Suprapubic skin (tissue), 4 donors: ENCODE measurements at regions not wholly inside any gene's neighbourhood (a gene's known extent, or its start where the extent isn't known, plus 50 kb on each side); places are given as distances from the start of the nearest gene placed in this dataset.

Source experiments
- DNase-seq, 2 donors: peaks; one replicate each; pipeline ENCODE4 v3.0.0-alpha.2; 2019; ENCODE audit warnings: low spot score in 2 of 2
- H3K27ac ChIP-seq: fragments of 200-600 bp; sonication (generic); one replicate; pipeline ENCODE4 v1.5.1; 2019
- H3K27me3 ChIP-seq: fragments of 200-600 bp; sonication (generic); one replicate; pipeline ENCODE4 v1.5.1; 2019
- H3K36me3 ChIP-seq: fragments of 200-600 bp; sonication (generic); one replicate; pipeline ENCODE4 v1.5.1; 2019
- H3K4me1 ChIP-seq: fragments of 200-600 bp; sonication (generic); one replicate; pipeline ENCODE4 v1.5.1; 2019
- H3K4me3 ChIP-seq: fragments of 200-600 bp; sonication (generic); one replicate; pipeline ENCODE4 v1.5.1; 2019; ENCODE audit warnings: mild to moderate bottlenecking
- H3K9me3 ChIP-seq: fragments of 200-600 bp; sonication (generic); one replicate; pipeline ENCODE4 v1.5.1; 2019
- CTCF ChIP-seq, 2 donors: fragments of 200-600 bp in 1 of 2; fragments of 450-650 bp in 1 of 2; sonication (generic) in 1 of 2; IDR thresholded peaks; one replicate each; pipeline ENCODE4 v1.5.1; 2016 to 2019; ENCODE audit warnings: antibody characterized with exemption in 2 of 2, mild to moderate bottlenecking in 1 of 2, moderate library complexity in 1 of 2
- EP300 ChIP-seq: sonication (generic); formaldehyde crosslinking; IDR thresholded peaks from one replicate; pipeline ENCODE4 v1.6.1; 2017; ENCODE audit warnings: antibody characterized with exemption
- POLR2A ChIP-seq, 2 donors: fragments of 450-650 bp; IDR thresholded peaks; one replicate each; pipeline ENCODE4 v1.6.1; 2017; ENCODE audit warnings: antibody characterized with exemption in 2 of 2, mild to moderate bottlenecking in 2 of 2, moderate library complexity in 2 of 2
- POLR2AphosphoS5 ChIP-seq, 3 donors: sonication (generic); formaldehyde crosslinking; IDR thresholded peaks; one replicate each; pipeline ENCODE4 v1.6.1; 2017; ENCODE audit warnings: antibody characterized with exemption in 3 of 3
- WGBS: methylation state at CpG from one replicate; pipeline ENCODE4 v1.1.5; 2018; 5-methylcytosine and 5-hydroxymethylcytosine counted together

DNA sequence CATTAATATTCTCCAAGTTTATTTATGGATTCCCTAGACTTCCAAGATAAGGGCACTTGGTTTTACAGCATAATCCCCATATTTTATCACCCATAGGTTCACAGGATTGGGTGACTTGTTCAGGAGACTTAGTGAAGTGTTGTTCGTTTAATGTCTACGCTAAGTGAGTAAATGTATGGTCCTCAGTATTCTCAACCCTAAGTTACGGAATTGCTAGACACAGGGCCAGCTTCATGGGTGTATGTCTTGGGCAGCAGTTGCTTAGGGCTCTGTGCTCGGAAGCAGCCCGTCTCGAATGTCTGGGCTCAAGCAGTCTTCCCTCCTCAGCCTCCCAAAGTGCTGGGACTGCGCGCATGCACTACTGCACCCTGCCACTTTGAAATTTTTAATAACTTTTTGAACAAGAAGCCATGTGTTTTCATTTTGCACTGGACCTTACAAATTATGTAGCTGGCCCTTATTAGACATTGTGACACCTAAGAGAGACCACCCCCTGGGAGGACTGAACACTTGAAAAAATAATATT is 91.5 kb upstream of the ZNF217 start:
- Histone ChIP-seq H3K9me3 (no peaks in the 10 kb centered on the region), H3K4me1 (no peaks in the 10 kb centered on the region), H3K27ac (no peak overlapping the region), H3K27me3 (no peaks in the 10 kb centered on the region), H3K4me3 (no peak overlapping the region), H3K36me3 (no peaks in the 10 kb centered on the region)
- TF ChIP-seq POLR2AphosphoS5 (IDR thresholded peaks at IDR 0.05) (no peak), CTCF (IDR thresholded peaks at IDR 0.05) (no peak), POLR2A (IDR thresholded peaks at IDR 0.05) (no peak), EP300 (no peak)
- no peak for DNase-seq
- 88% methylated on average over 8 of the region's 8 CpGs for WGBS

DNA sequence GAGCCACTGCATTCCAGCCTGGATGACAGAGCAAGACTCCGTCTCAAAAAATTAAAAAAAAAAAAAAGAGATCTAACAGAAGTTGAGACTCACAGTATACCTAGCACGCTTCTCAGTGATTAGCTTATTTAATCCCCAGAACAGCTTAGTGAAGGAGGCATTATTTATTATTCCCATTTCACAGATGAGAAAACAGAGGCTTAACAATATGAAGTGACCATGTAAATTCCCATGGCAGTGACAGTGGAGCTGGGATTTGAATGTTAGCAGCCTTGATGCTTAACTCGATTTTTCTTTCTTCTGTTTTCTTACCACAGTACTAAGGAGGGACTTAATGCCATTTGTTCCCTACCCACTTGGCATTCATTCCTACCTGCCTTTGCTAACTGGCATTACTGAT is 89.9 kb upstream of the ZNF217 start:
- H3K4me3 ChIP-seq: no peak overlapping the region
- no peak for DNase-seq
- H3K4me1 ChIP-seq: no peaks in the 10 kb centered on the region
- TF ChIP-seq POLR2A (IDR thresholded peaks at IDR 0.05) (no peak), EP300 (no peak), POLR2AphosphoS5 (IDR thresholded peaks at IDR 0.05) (no peak), CTCF (IDR thresholded peaks at IDR 0.05) (no peak)
- H3K9me3 ChIP-seq: no peaks in the 10 kb centered on the region
- H3K36me3 ChIP-seq: no peaks in the 10 kb centered on the region
- no peaks in the 10 kb centered on the region for H3K27me3 ChIP-seq
- H3K27ac ChIP-seq: no peak overlapping the region
- WGBS: 94% methylated on average over 3 of the region's 3 CpGs

GRCh38 chr20:53681352-53682212 is 87.9 kb upstream of the ZNF217 start:
- TF ChIP-seq CTCF (IDR thresholded peaks at IDR 0.05) (no peak), EP300 (no peak), POLR2AphosphoS5 (IDR thresholded peaks at IDR 0.05) (no peak), POLR2A (IDR thresholded peaks at IDR 0.05) (no peak)
- Histone ChIP-seq H3K27ac (no peak overlapping the region), H3K36me3 (no peaks in the 10 kb centered on the region), H3K4me1 (no peaks in the 10 kb centered on the region), H3K4me3 (no peak overlapping the region), H3K27me3 (no peaks in the 10 kb centered on the region), H3K9me3 (no peaks in the 10 kb centered on the region)
- no peak for DNase-seq
- WGBS: 88% methylated on average over 17 of the region's 17 CpGs

DNA sequence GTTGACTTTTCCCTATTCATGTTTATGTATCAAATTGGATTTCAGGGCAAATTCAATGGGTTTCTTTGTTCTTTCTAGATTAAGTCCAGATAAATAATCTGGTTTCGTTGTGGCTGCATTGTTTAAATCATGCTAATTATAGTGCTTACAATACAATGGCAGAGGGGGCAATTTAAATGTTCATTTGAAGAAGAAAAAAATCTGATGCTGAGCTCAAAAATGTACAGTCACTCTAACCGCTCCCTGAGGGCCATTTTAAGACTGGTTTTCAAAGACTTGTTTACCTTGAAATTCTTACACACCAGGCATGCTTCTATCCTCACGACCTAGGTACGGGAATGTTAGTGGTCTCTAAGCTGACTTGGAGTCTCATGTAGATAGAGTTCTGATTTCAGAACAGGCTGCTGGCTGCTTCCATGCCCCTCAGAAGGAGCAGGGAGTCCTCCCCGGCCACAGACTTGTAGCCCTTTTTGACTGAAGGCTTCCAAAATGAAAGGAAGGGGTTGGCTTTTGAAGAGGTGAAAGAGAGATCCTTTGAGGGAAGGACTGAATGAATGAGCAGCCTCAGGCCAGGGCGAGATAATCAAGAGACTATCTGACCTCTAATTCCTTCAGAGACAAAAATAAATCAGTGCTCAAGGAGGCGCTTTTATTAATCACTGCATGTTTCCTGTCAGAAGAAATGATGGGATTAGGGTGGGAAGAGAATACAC is 86.1 kb upstream of the ZNF217 start:
- Histone ChIP-seq H3K27me3 (no peaks in the 10 kb centered on the region), H3K4me3 (no peak overlapping the region), H3K4me1 (no peaks in the 10 kb centered on the region), H3K36me3 (no peaks in the 10 kb centered on the region), H3K9me3 (no peaks in the 10 kb centered on the region), H3K27ac (no peak overlapping the region)
- no peak for TF ChIP-seq POLR2AphosphoS5 (IDR thresholded peaks at IDR 0.05)
- no peak for TF ChIP-seq POLR2A (IDR thresholded peaks at IDR 0.05)
- no peak for TF ChIP-seq CTCF (IDR thresholded peaks at IDR 0.05)
- no peak for TF ChIP-seq EP300
- WGBS: 76% methylated on average over 7 of the region's 7 CpGs
- no peak for DNase-seq

GRCh38 chr20:53678990-53679596 is 85.5 kb upstream of the ZNF217 start:
- 67% methylated on average over 3 of the region's 3 CpGs for WGBS
- DNase-seq: no peak
- H3K27ac ChIP-seq: no peak overlapping the region
- H3K4me1 ChIP-seq: no peaks in the 10 kb centered on the region
- no peak for TF ChIP-seq POLR2AphosphoS5 (IDR thresholded peaks at IDR 0.05)
- TF ChIP-seq POLR2A (IDR thresholded peaks at IDR 0.05): no peak
- TF ChIP-seq EP300: no peak
- no peak for TF ChIP-seq CTCF (IDR thresholded peaks at IDR 0.05)
- no peaks in the 10 kb centered on the region for H3K36me3 ChIP-seq
- H3K27me3 ChIP-seq: no peaks in the 10 kb centered on the region
- H3K4me3 ChIP-seq: no peak overlapping the region
- no peaks in the 10 kb centered on the region for H3K9me3 ChIP-seq
